HAP-1 (cell line): ENCODE measurements at regions not wholly inside any gene's neighbourhood (a gene's known extent, or its start where the extent isn't known, plus 50 kb on each side); places are given as distances from the start of the nearest gene placed in this dataset.
"Not testable (repeated sequence)": the region's sequence is repeated elsewhere in the genome, so short reads cannot be mapped to it uniquely, and the experiment has no call there.

Experiments
- DNase-seq, 2 experiments: peaks; one replicate each; pipeline ENCODE4 v3.0.0-alpha.2; 2016 to 2020; ENCODE audit warnings: low spot score in 2 of 2
- H3K27me3 ChIP-seq: fragments of 250-450 bp; sonication (Bioruptor Pico); 2 replicates; pipeline ENCODE4 v1.5.1; 2020; ENCODE audit warnings: low read depth, mild to moderate bottlenecking, moderate library complexity
- H3K36me3 ChIP-seq: fragments of 250-450 bp; sonication (Bioruptor Pico); replicated peaks from 2 replicates; pipeline ENCODE4 v1.5.1; 2020; ENCODE audit warnings: mild to moderate bottlenecking
- H3K4me1 ChIP-seq: fragments of 250-450 bp; sonication (Bioruptor Pico); 2 replicates; pipeline ENCODE4 v1.5.1; 2020; ENCODE audit warnings: mild to moderate bottlenecking
- H3K4me3 ChIP-seq: fragments of 250-450 bp; sonication (Bioruptor Pico); 2 replicates; pipeline ENCODE4 v1.5.1; 2020; ENCODE audit warnings: mild to moderate bottlenecking, moderate library complexity
- H3K9me3 ChIP-seq: fragments of 250-450 bp; sonication (Bioruptor Pico); 2 replicates; pipeline ENCODE4 v1.5.1; 2020; ENCODE audit warnings: mild to moderate bottlenecking, moderate library complexity
- in situ Hi-C: fragments of 300-500 bp; cut with MboI; formaldehyde crosslinking; loops from 3 replicates; pipeline ENCODE4 v1.14.3; 2020; ENCODE audit warnings: low sequenced_read_pairs, inconsistent platforms, mixed read lengths

- Histone ChIP-seq H3K36me3 (no peaks in the 10 kb centered on the region), H3K4me1 (no peaks in the 10 kb centered on the region), H3K4me3 (no peak overlapping the region), H3K27me3 (no peaks in the 10 kb centered on the region), H3K9me3 (no peaks in the 10 kb centered on the region)
- DNase-seq: no peak
- in situ Hi-C loops: no loop called here
These were observed 105.3 kb upstream of the ZC3H15 start for GRCh38 chr2:186380805-186381204.

- H3K36me3 ChIP-seq: no peaks in the 10 kb centered on the region
- in situ Hi-C loops: no loop called here
- no peaks in the 10 kb centered on the region for H3K9me3 ChIP-seq
- no peak for DNase-seq
- no peaks in the 10 kb centered on the region for H3K4me1 ChIP-seq
- H3K27me3 ChIP-seq: no peaks in the 10 kb centered on the region
- no peak overlapping the region for H3K4me3 ChIP-seq
These were observed 104.5 kb upstream of the ZC3H15 start for GRCh38 chr2:186381573-186381972.

GRCh38 chr2:186382932-186383331, 103.1 kb upstream of the ZC3H15 start:
- Histone ChIP-seq H3K9me3 (no peaks in the 10 kb centered on the region), H3K4me1 (no peaks in the 10 kb centered on the region), H3K4me3 (no peak overlapping the region), H3K27me3 (no peaks in the 10 kb centered on the region), H3K36me3 (no peaks in the 10 kb centered on the region)
- DNase-seq: no peak
- in situ Hi-C loops: no loop called here

GRCh38 chr2:186384226-186384625, 101.8 kb upstream of the ZC3H15 start:
- Histone ChIP-seq H3K4me1 (no peaks in the 10 kb centered on the region), H3K27me3 (no peaks in the 10 kb centered on the region), H3K36me3 (no peaks in the 10 kb centered on the region), H3K4me3 (no peak overlapping the region), H3K9me3 (no peaks in the 10 kb centered on the region)
- DNase-seq: no peak
- in situ Hi-C loops: no loop called here

- H3K9me3 ChIP-seq, in situ Hi-C loops, H3K4me3 ChIP-seq, H3K4me1 ChIP-seq, DNase-seq, H3K27me3 ChIP-seq, H3K36me3 ChIP-seq: not testable (repeated sequence)
These were observed 100.3 kb upstream of the ZC3H15 start for GRCh38 chr2:186385638-186386201.

- H3K36me3 ChIP-seq: no peaks in the 10 kb centered on the region
- no peaks in the 10 kb centered on the region for H3K4me1 ChIP-seq
- no peaks in the 10 kb centered on the region for H3K9me3 ChIP-seq
- in situ Hi-C loops: no loop called here
- no peak overlapping the region for H3K4me3 ChIP-seq
- no peak for DNase-seq
- H3K27me3 ChIP-seq: no peaks in the 10 kb centered on the region
These were observed 86.9 kb upstream of the ZC3H15 start for GRCh38 chr2:186399082-186399644.

- no peak for DNase-seq
- H3K9me3 ChIP-seq: no peaks in the 10 kb centered on the region
- H3K4me1 ChIP-seq: no peaks in the 10 kb centered on the region
- in situ Hi-C loops: no loop called here
- H3K36me3 ChIP-seq: no peaks in the 10 kb centered on the region
- H3K27me3 ChIP-seq: no peaks in the 10 kb centered on the region
- H3K4me3 ChIP-seq: no peak overlapping the region
These were observed 80.2 kb upstream of the ZC3H15 start for GRCh38 chr2:186405842-186406241.

GRCh38 chr2:186407611-186408010, 78.4 kb upstream of the ZC3H15 start:
- Histone ChIP-seq H3K4me3 (no peak overlapping the region), H3K36me3 (no peaks in the 10 kb centered on the region), H3K4me1 (no peaks in the 10 kb centered on the region), H3K27me3 (no peaks in the 10 kb centered on the region), H3K9me3 (no peaks in the 10 kb centered on the region)
- in situ Hi-C loops: no loop called here
- no peak for DNase-seq

- no peaks in the 10 kb centered on the region for H3K4me1 ChIP-seq
- H3K9me3 ChIP-seq: no peaks in the 10 kb centered on the region
- no peaks in the 10 kb centered on the region for H3K27me3 ChIP-seq
- no peak for DNase-seq
- H3K36me3 ChIP-seq: no peaks in the 10 kb centered on the region
- H3K4me3 ChIP-seq: no peak overlapping the region
- in situ Hi-C loops: no loop called here
These were observed 75.3 kb upstream of the ZC3H15 start for GRCh38 chr2:186410802-186411201.

- no peak for DNase-seq
- Histone ChIP-seq H3K4me1 (peaks cover 5% of the 10 kb centered on the region), H3K36me3 (no peaks in the 10 kb centered on the region), H3K4me3 (no peak overlapping the region), H3K9me3 (no peaks in the 10 kb centered on the region), H3K27me3 (no peaks in the 10 kb centered on the region)
- in situ Hi-C loops: no loop called here
These were observed 63.8 kb upstream of the ZC3H15 start for GRCh38 chr2:186422226-186422625.

- in situ Hi-C loops: no loop called here
- no peaks in the 10 kb centered on the region for H3K36me3 ChIP-seq
These were observed 62.6 kb upstream of the ZC3H15 start for GRCh38 chr2:186423481-186423880.

GRCh38 chr2:186424265-186424664, 61.8 kb upstream of the ZC3H15 start:
- Histone ChIP-seq H3K4me3 (no peak overlapping the region), H3K27me3 (no peaks in the 10 kb centered on the region), H3K9me3 (no peaks in the 10 kb centered on the region), H3K36me3 (no peaks in the 10 kb centered on the region), H3K4me1 (peaks cover 5% of the 10 kb centered on the region)
- in situ Hi-C loops: no loop called here
- no peak for DNase-seq

More at GRCh38 chr2:186423481-186423880, 62.6 kb upstream of the ZC3H15 start:
- H3K9me3 ChIP-seq: no peaks in the 10 kb centered on the region
- H3K27me3 ChIP-seq: no peaks in the 10 kb centered on the region
- DNase-seq: no peak
- peaks cover 5% of the 10 kb centered on the region for H3K4me1 ChIP-seq
- no peak overlapping the region for H3K4me3 ChIP-seq

- no peak for DNase-seq
- H3K36me3 ChIP-seq: no peaks in the 10 kb centered on the region
- no peaks in the 10 kb centered on the region for H3K27me3 ChIP-seq
- no peaks in the 10 kb centered on the region for H3K9me3 ChIP-seq
- in situ Hi-C loops: no loop called here
- no peak overlapping the region for H3K4me3 ChIP-seq
- H3K4me1 ChIP-seq: peaks cover 5% of the 10 kb centered on the region
These were observed 60.5 kb upstream of the ZC3H15 start for GRCh38 chr2:186425576-186425975.

- no peaks in the 10 kb centered on the region for H3K27me3 ChIP-seq
- H3K9me3 ChIP-seq: no peaks in the 10 kb centered on the region
- H3K36me3 ChIP-seq: no peaks in the 10 kb centered on the region
- H3K4me1 ChIP-seq: peaks cover 4% of the 10 kb centered on the region
- H3K4me3 ChIP-seq: no peak overlapping the region
- no peak for DNase-seq
- in situ Hi-C loops: no loop called here
These were observed 59.7 kb upstream of the ZC3H15 start for GRCh38 chr2:186426153-186427016.
